Brain microvascular endothelial cell (primary cell): ENCODE measurements at regions not wholly inside any gene's neighbourhood (a gene's known extent, or its start where the extent isn't known, plus 50 kb on each side); places are given as distances from the start of the nearest gene placed in this dataset.

Experiments
- DNase-seq: peaks from one replicate; pipeline ENCODE4 v3.0.0-alpha.2; 2020
- H3K27ac ChIP-seq: fragments of 250-450 bp; sonication (Bioruptor Pico); 2 replicates; pipeline ENCODE4 v1.5.1; 2020; ENCODE audit warnings: mild to moderate bottlenecking, moderate library complexity
- H3K27me3 ChIP-seq: fragments of 250-450 bp; sonication (Bioruptor Pico); replicated peaks from 2 replicates; pipeline ENCODE4 v1.5.1; 2020; ENCODE audit warnings: mild to moderate bottlenecking
- H3K36me3 ChIP-seq: fragments of 250-450 bp; sonication (Bioruptor Pico); replicated peaks from 2 replicates; pipeline ENCODE4 v1.5.1; 2020; ENCODE audit warnings: mild to moderate bottlenecking
- H3K4me3 ChIP-seq: 2 replicates; pipeline ENCODE4 v1.5.1; 2011; ENCODE audit warnings: low read depth, mild to moderate bottlenecking, control low read depth, low read length, moderate library complexity
- in situ Hi-C: cut with HindIII; loops from 2 replicates; pipeline ENCODE4 v1.10.0; 2017; ENCODE audit warnings: low sequenced_read_pairs, low pct_ligation_motif_present
- TF ChIP-seq, protein P1 (sequence below): IDR thresholded peaks from 2 replicates; pipeline ENCODE4 v1.5.1; 2011; ENCODE audit warnings: low read depth, mild to moderate bottlenecking, moderate library complexity, low read length, control low read depth, inconsistent platforms; ENCODE audit errors: missing control alignments

DNA sequence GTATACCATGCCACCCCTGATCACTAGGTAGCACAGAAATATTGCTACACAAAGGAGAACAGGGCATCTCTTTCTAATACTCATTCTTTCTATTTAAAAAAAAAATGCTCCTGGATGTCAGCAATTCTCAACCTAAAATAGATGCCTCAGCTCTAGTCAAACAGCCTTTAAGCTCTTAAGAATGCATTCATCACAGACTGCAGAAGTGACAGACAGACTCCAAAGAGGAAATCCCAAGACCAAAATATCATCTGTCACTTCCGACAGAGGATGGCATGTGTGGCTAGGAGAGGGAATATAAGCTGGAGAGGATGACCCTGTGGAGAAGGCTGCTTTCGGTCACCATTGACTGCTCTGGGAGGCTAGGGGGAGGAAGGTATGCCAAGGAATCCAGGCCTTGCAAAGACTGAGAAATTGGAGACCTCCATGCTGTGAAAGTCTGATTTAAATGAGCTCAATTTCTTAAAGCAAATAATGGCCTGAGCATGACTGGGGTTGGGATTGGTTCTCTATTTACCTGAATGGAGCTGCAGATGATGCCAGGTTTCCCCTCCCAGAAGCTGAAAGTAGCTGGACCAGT is 277.4 kb downstream of the BRINP2 start:
- no peaks in the 10 kb centered on the region for H3K27me3 ChIP-seq
- H3K27ac ChIP-seq, result no peak overlapping the region
- in situ Hi-C loops, result no loop called here
- H3K4me3 ChIP-seq, result no peak overlapping the region
- TF ChIP-seq, protein P1, sequence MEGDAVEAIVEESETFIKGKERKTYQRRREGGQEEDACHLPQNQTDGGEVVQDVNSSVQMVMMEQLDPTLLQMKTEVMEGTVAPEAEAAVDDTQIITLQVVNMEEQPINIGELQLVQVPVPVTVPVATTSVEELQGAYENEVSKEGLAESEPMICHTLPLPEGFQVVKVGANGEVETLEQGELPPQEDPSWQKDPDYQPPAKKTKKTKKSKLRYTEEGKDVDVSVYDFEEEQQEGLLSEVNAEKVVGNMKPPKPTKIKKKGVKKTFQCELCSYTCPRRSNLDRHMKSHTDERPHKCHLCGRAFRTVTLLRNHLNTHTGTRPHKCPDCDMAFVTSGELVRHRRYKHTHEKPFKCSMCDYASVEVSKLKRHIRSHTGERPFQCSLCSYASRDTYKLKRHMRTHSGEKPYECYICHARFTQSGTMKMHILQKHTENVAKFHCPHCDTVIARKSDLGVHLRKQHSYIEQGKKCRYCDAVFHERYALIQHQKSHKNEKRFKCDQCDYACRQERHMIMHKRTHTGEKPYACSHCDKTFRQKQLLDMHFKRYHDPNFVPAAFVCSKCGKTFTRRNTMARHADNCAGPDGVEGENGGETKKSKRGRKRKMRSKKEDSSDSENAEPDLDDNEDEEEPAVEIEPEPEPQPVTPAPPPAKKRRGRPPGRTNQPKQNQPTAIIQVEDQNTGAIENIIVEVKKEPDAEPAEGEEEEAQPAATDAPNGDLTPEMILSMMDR, result no peak
- DNase-seq, result no peak
- no peaks in the 10 kb centered on the region for H3K36me3 ChIP-seq

- Histone ChIP-seq H3K36me3 (no peaks in the 10 kb centered on the region), H3K27me3 (no peaks in the 10 kb centered on the region), H3K4me3 (no peak overlapping the region), H3K27ac (no peak overlapping the region)
- DNase-seq, result no peak
- TF ChIP-seq, protein P1, result no peak
- in situ Hi-C loops, result no loop called here
Measured at GRCh38 chr1:177444997-177445746, 274.4 kb downstream of the BRINP2 start.

- TF ChIP-seq, protein P1, result no peak
- no peak for DNase-seq
- Histone ChIP-seq H3K27me3 (no peaks in the 10 kb centered on the region), H3K27ac (no peak overlapping the region), H3K36me3 (no peaks in the 10 kb centered on the region), H3K4me3 (no peak overlapping the region)
- in situ Hi-C loops, result no loop called here
Measured at GRCh38 chr1:177443003-177443402, 272.2 kb downstream of the BRINP2 start.

DNA sequence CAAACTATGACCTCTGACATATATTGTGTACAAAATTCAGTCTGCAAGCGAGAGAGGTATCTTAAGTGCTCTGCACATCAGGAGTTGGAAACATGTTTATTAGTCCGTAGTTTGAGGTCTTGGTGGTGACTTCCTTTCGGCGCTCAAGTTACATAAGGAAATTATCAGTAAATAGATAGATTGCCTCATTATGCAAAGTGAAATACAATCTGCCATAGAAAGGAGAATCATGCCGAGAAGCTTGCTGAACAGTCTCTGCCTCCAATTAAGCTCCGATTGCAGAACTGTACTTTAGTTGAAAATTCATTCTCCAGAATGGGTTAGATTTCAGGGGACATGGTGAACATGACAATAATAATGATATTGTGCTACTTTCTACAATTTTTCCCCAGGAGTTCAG is 271.8 kb downstream of the BRINP2 start:
- H3K27me3 ChIP-seq, result no peaks in the 10 kb centered on the region
- no peak for DNase-seq
- TF ChIP-seq, protein P1, result no peak
- no peaks in the 10 kb centered on the region for H3K36me3 ChIP-seq
- no peak overlapping the region for H3K27ac ChIP-seq
- H3K4me3 ChIP-seq, result no peak overlapping the region
- in situ Hi-C loops, result no loop called here

DNA sequence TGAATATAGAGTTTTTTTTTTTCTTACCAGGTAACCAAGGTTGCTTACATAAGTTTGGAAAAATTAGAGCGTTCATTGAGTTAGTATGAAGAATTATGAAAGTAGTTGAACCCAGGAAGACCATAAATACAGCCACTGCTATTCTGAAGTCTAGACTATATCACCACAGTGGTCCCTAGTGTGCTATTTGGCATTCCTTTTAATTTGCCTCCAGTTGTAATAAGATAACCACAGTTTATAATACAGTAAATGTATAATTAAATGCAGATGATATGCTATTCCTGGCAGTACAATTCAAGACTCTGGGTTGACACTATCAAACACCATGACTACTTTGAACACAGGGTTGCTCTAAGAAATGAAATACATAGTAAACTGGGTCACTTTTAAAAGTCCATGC is 270.5 kb downstream of the BRINP2 start:
- TF ChIP-seq, protein P1, result no peak
- no peaks in the 10 kb centered on the region for H3K36me3 ChIP-seq
- in situ Hi-C loops, result no loop called here
- no peaks in the 10 kb centered on the region for H3K27me3 ChIP-seq
- no peak for DNase-seq
- H3K27ac ChIP-seq, result no peak overlapping the region
- no peak overlapping the region for H3K4me3 ChIP-seq
